IMR-90 (cell line): ENCODE measurements at regions not wholly inside any gene's neighbourhood (a gene's known extent, or its start where the extent isn't known, plus 50 kb on each side); places are given as distances from the start of the nearest gene placed in this dataset.

Experiments used
- ATAC-seq: fragments of 200-7000 bp; cut with Tn5 transposase; 2 replicates; pipeline ENCODE4 v1.9.1; 2020; ENCODE audit warnings: low read depth, mild to moderate bottlenecking, moderate library complexity
- BruUV-seq: library from RNA; stranded (reverse); fragments of 400-500 nt; replicated peaks from 2 replicates; lab custom pipeline; 2021; lab: Mats Ljungman, UMichigan
- CTCF ChIA-PET: fragments of 300-600 bp; formaldehyde crosslinking; extraction: SDS; loops from one replicate; lab custom pipeline; 2021; ENCODE audit warnings: antibody characterized with exemption; lab: Yijun Ruan, JAX
- POLR2A ChIA-PET: fragments of 300-600 bp; sonication (Branson Sonifier 250); formaldehyde crosslinking; loops from one replicate; lab custom pipeline; 2022; ENCODE audit warnings: antibody characterized with exemption; ENCODE audit not compliant: unreplicated experiment; lab: Charles Lee
- DNase-seq: peaks from one replicate; pipeline ENCODE4 v3.0.0; 2013
- H2AFZ ChIP-seq: replicated peaks from 2 replicates; pipeline ENCODE3; 2013; ENCODE audit warnings: low read length, mild to moderate bottlenecking; ENCODE audit not compliant: poor library complexity
- H2AK5ac ChIP-seq: 2 replicates; pipeline ENCODE4 v1.6.1; 2013; ENCODE audit warnings: low read depth, low read length, inconsistent platforms
- H2AK9ac ChIP-seq: replicated peaks from 2 replicates; pipeline ENCODE3; 2013; ENCODE audit warnings: mild to moderate bottlenecking, low read depth, low read length, moderate library complexity; ENCODE audit not compliant: poor library complexity
- H2BK120ac ChIP-seq: 2 replicates; pipeline ENCODE4 v1.6.1; 2013; ENCODE audit warnings: low read depth, low read length, inconsistent platforms
- H2BK15ac ChIP-seq: 3 replicates; pipeline ENCODE4 v1.6.1; 2013; ENCODE audit warnings: low read depth, low read length, inconsistent platforms
- H2BK20ac ChIP-seq: 2 replicates; pipeline ENCODE4 v1.6.1; 2013; ENCODE audit warnings: low read depth, mild to moderate bottlenecking, inconsistent platforms, low read length, moderate library complexity
- H2BK5ac ChIP-seq: 2 replicates; pipeline ENCODE4 v1.6.1; 2013; ENCODE audit warnings: mild to moderate bottlenecking, low read depth, low read length, inconsistent platforms; ENCODE audit not compliant: poor library complexity, severe bottlenecking
- H3K14ac ChIP-seq: replicated peaks from 2 replicates; pipeline ENCODE4 v1.6.1; 2013; ENCODE audit warnings: low read depth, low read length, inconsistent platforms
- H3K18ac ChIP-seq: 2 replicates; pipeline ENCODE4 v1.6.1; 2013; ENCODE audit warnings: low read depth, low read length, control low read depth
- H3K23ac ChIP-seq: 2 replicates; pipeline ENCODE4 v1.6.1; 2013; ENCODE audit warnings: low read depth, low read length, inconsistent platforms
- H3K27ac ChIP-seq: 2 replicates; pipeline ENCODE4 v1.5.1; 2013; ENCODE audit warnings: mild to moderate bottlenecking, control low read depth, low read length; ENCODE audit not compliant: insufficient read depth
- H3K27me3 ChIP-seq: 2 replicates; pipeline ENCODE4 v1.6.1; 2013; ENCODE audit warnings: low read length; ENCODE audit not compliant: control insufficient read depth, insufficient read depth
- H3K36me3 ChIP-seq: 2 replicates; pipeline ENCODE4 v1.6.1; 2013; ENCODE audit warnings: low read length, mixed read lengths; ENCODE audit not compliant: control insufficient read depth, insufficient read depth
- H3K4ac ChIP-seq: 2 replicates; pipeline ENCODE4 v1.6.1; 2013; ENCODE audit warnings: low read depth, low read length, inconsistent platforms
- H3K4me1 ChIP-seq: 2 replicates; pipeline ENCODE4 v1.6.1; 2013; ENCODE audit warnings: low read length, mixed read lengths; ENCODE audit not compliant: control insufficient read depth, insufficient read depth
- H3K4me2 ChIP-seq: 2 replicates; pipeline ENCODE4 v1.6.1; 2013; ENCODE audit warnings: low read depth, mild to moderate bottlenecking, control low read depth, low read length, moderate library complexity
- H3K4me3 ChIP-seq: 2 replicates; pipeline ENCODE4 v1.5.1; 2013; ENCODE audit warnings: low read depth, mild to moderate bottlenecking, control low read depth, low read length, moderate library complexity; ENCODE audit not compliant: insufficient read depth
- H3K56ac ChIP-seq: 2 replicates; pipeline ENCODE4 v1.6.1; 2013; ENCODE audit warnings: low read length, inconsistent platforms; ENCODE audit not compliant: insufficient read depth; ENCODE audit errors: extremely low read depth
- H3K79me1 ChIP-seq, 2 experiments: 2 replicates each; pipeline ENCODE4 v1.6.1; 2013; ENCODE audit warnings: low read length in 2 of 2, inconsistent platforms in 1 of 2, low read depth in 1 of 2
- H3K9ac ChIP-seq: 2 replicates; pipeline ENCODE4 v1.6.1; 2013; ENCODE audit warnings: low read depth, low read length, control low read depth
- H3K9me1 ChIP-seq: 2 replicates; pipeline ENCODE4 v1.6.1; 2013; ENCODE audit warnings: low read length, inconsistent platforms; ENCODE audit not compliant: insufficient read depth
- H3K9me3 ChIP-seq: 2 replicates; pipeline ENCODE4 v1.6.1; 2013; ENCODE audit warnings: low read length; ENCODE audit not compliant: control insufficient read depth, insufficient read depth
- H4K20me1 ChIP-seq: 2 replicates; pipeline ENCODE4 v1.6.1; 2013; ENCODE audit warnings: low read length, inconsistent platforms; ENCODE audit not compliant: insufficient read depth
- H4K5ac ChIP-seq: 2 replicates; pipeline ENCODE4 v1.6.1; 2013; ENCODE audit warnings: mild to moderate bottlenecking, low read depth, low read length, control low read depth
- H4K8ac ChIP-seq, 2 experiments: 2 replicates each; pipeline ENCODE4 v1.6.1; 2013; ENCODE audit warnings: low read depth in 2 of 2, low read length in 2 of 2, control low read depth in 1 of 2, inconsistent platforms in 1 of 2
- H4K91ac ChIP-seq: 2 replicates; pipeline ENCODE4 v1.6.1; 2013; ENCODE audit warnings: low read depth, low read length, inconsistent platforms; ENCODE audit not compliant: insufficient read depth
- BHLHE40 ChIP-seq: fragments of 150-350 bp; IDR thresholded peaks from 2 replicates; pipeline ENCODE4 v1.6.1; 2016; ENCODE audit warnings: mild to moderate bottlenecking, low read depth, low read length
- CEBPB ChIP-seq: IDR thresholded peaks from 2 replicates; pipeline ENCODE4 v1.6.1; 2012; ENCODE audit warnings: low read depth, low read length, improper control_type of control experiment
- CHD1 ChIP-seq: IDR thresholded peaks from 2 replicates; pipeline ENCODE4 v1.6.1; 2012; ENCODE audit warnings: low read depth, low read length, improper control_type of control experiment
- CTCF ChIP-seq: conservative IDR thresholded peaks from 2 replicates; pipeline ENCODE4 v1.5.1; 2012; ENCODE audit warnings: mild to moderate bottlenecking, low read depth, low read length, improper control_type of control experiment
- ELK1 ChIP-seq: fragments of 150-350 bp; IDR thresholded peaks from 2 replicates; pipeline ENCODE4 v1.6.1; 2016; ENCODE audit warnings: low read depth, mild to moderate bottlenecking, low read length, moderate library complexity, borderline replicate concordance
- FOS ChIP-seq: fragments of 150-350 bp; IDR thresholded peaks from 2 replicates; pipeline ENCODE4 v1.6.1; 2016; ENCODE audit warnings: low read depth, low read length
- MAFK ChIP-seq: IDR thresholded peaks from 2 replicates; pipeline ENCODE4 v1.6.1; 2012; ENCODE audit warnings: low read depth, low read length, improper control_type of control experiment
- MAZ ChIP-seq: IDR thresholded peaks from 2 replicates; pipeline ENCODE4 v1.6.1; 2012; ENCODE audit warnings: low read depth, mild to moderate bottlenecking, low read length, improper control_type of control experiment, moderate library complexity, borderline replicate concordance
- MXI1 ChIP-seq: IDR thresholded peaks from 2 replicates; pipeline ENCODE4 v1.6.1; 2012; ENCODE audit warnings: low read depth, mild to moderate bottlenecking, low read length, moderate library complexity, borderline replicate concordance
- NFE2L2 ChIP-seq: fragments of 150-350 bp; IDR thresholded peaks from 2 replicates; pipeline ENCODE4 v1.6.1; 2016; ENCODE audit warnings: low read depth, mild to moderate bottlenecking, low read length
- POLR2A ChIP-seq: IDR thresholded peaks from 2 replicates; pipeline ENCODE4 v1.6.1; 2012; ENCODE audit warnings: mild to moderate bottlenecking, low read depth, low read length
- RAD21 ChIP-seq: IDR thresholded peaks from 2 replicates; pipeline ENCODE4 v1.6.1; 2012; ENCODE audit warnings: low read length, improper control_type of control experiment
- RCOR1 ChIP-seq: IDR thresholded peaks from 2 replicates; pipeline ENCODE4 v1.6.1; 2012; ENCODE audit warnings: mild to moderate bottlenecking, low read length, improper control_type of control experiment; ENCODE audit not compliant: insufficient replicate concordance
- RFX5 ChIP-seq: IDR thresholded peaks from 2 replicates; pipeline ENCODE4 v1.8.0; 2012; ENCODE audit warnings: low read depth, mild to moderate bottlenecking, low read length, moderate library complexity
- SMC3 ChIP-seq: fragments of 150-350 bp; IDR thresholded peaks from 2 replicates; pipeline ENCODE4 v1.6.1; 2016; ENCODE audit warnings: low read depth, mild to moderate bottlenecking, antibody characterized with exemption, low read length, moderate library complexity
- USF2 ChIP-seq: fragments of 150-350 bp; IDR thresholded peaks from 2 replicates; pipeline ENCODE4 v1.6.1; 2017; ENCODE audit warnings: mild to moderate bottlenecking, antibody characterized with exemption, low read length, low read depth
- WGBS, 2 experiments: methylation state at CpG; one replicate each; pipeline versions ENCODE4 v1.1.5 to v1.1.7; 2013; ENCODE audit warnings: missing lambda C conversion rate in 2 of 2; ENCODE audit not compliant: insufficient read length in 1 of 2; ENCODE audit errors: extremely low coverage in 2 of 2; 5-methylcytosine and 5-hydroxymethylcytosine counted together
- dilution Hi-C: fragments of 300-500 bp; cut with HindIII; formaldehyde crosslinking; loops from one replicate; pipeline ENCODE4 v1.14.3; 2018; ENCODE audit warnings: low sequenced_read_pairs; ENCODE audit not compliant: unreplicated experiment
- in situ Hi-C: fragments of 300-500 bp; cut with MboI; formaldehyde crosslinking; loops from 3 replicates; pipeline ENCODE4 v1.14.3; 2019; ENCODE audit warnings: low sequenced_read_pairs, inconsistent platforms, mixed read lengths
- intact Hi-C: fragments of 100-400 bp; cut with micrococcal nuclease; formaldehyde crosslinking; loops from 2 replicates; pipeline ENCODE4 v1.10.0; 2022

GRCh38 chr6:74177506-74177905 is 481.5 kb downstream of the CD109 start:
- Histone ChIP-seq H3K14ac (no peak overlapping the region), H3K36me3 (no peaks in the 10 kb centered on the region), H3K9ac (no peak overlapping the region), H3K56ac (no peak overlapping the region), H3K27me3 (no peaks in the 10 kb centered on the region), H3K4ac (peak overlapping the region; percentile 24), H2AK9ac (no peak overlapping the region), H2BK20ac (no peak overlapping the region), H3K9me3 (no peaks in the 10 kb centered on the region), H3K79me1 (no peaks in the 10 kb centered on the region), H3K9me1 (peaks cover 3% of the 10 kb centered on the region; the same call in 1 of the 2 replicates), H2AFZ (no peak overlapping the region), H3K4me2 (no peak overlapping the region), H4K5ac (no peak overlapping the region), H2BK15ac (peak overlapping the region; percentile 15; the same call in 1 of the 3 replicates), H3K4me3 (no peak overlapping the region), H3K27ac (no peak overlapping the region), H4K8ac (peak overlapping the region in 1 of 2 experiments; percentile 53; a peak in 2 of 4 replicates), H3K18ac (peak overlapping the region; percentile 9; the same call in 1 of the 2 replicates), H4K20me1 (no peaks in the 10 kb centered on the region), H4K91ac (peak overlapping the region; percentile 26; the same call in 1 of the 2 replicates), H2BK120ac (peak overlapping the region; percentile 38; the same call in 1 of the 2 replicates), H2BK5ac (peak overlapping the region; percentile 62), H3K23ac (no peak overlapping the region), H2AK5ac (no peak overlapping the region), H3K4me1 (0 out of 2 replicates have a peak, but pooled peaks cover 2% of the 10 kb centered on the region)
- CTCF ChIA-PET, result no interaction called here
- peak; percentile 64 for DNase-seq
- WGBS, 2 experiments, result no CpG with 5 or more reads among the region's 4 CpGs
- intact Hi-C loops (no loop called here), in situ Hi-C loops (no loop called here), dilution Hi-C loops (no loop called here)
- POLR2A ChIA-PET, result no interaction called here
- ATAC-seq, result no peak
- no peak for TF ChIP-seq FOS
- no peak for TF ChIP-seq POLR2A
- TF ChIP-seq RFX5, result no peak
- no peak for TF ChIP-seq NFE2L2
- no peak for TF ChIP-seq MAZ
- TF ChIP-seq BHLHE40, result no peak
- no peak for TF ChIP-seq CHD1
- no peak for TF ChIP-seq RAD21
- no peak for TF ChIP-seq RCOR1
- TF ChIP-seq CEBPB, result no peak
- no peak for TF ChIP-seq SMC3
- no peak for TF ChIP-seq CTCF
- no peak for TF ChIP-seq USF2
- TF ChIP-seq ELK1, result no peak
- TF ChIP-seq MAFK, result no peak
- TF ChIP-seq MXI1, result no peak
- no TSS peak for BruUV-seq
